ENCODE measurements at regions not wholly inside any gene's neighbourhood (a gene's known extent, or its start where the extent isn't known, plus 50 kb on each side); places are given as distances from the start of the nearest gene placed in this dataset.
"Not testable (repeated sequence)": the region's sequence is repeated elsewhere in the genome, so short reads cannot be mapped to it uniquely, and the experiment has no call there.

DNA sequence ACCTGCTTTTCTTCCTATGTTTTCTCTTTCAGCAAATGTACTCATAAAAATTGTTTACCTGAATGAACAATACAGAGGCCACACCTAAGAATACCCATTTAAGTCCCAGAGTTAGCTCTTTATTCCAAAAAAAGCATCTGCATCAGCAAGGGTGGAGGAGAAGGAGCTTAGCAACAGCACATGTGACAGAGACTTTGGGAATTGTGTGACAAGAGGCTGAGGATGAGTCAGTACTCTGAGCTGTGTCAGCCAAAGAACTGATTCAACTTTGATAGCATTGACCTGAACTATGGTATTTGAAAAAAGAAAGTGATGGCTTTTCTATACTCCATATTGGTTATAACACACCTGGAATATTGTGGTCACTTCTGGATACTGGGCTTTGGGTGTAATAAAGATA, 162.7 kb downstream of the ZNF648 start:
- DNase-seq (ENCODE audit: extremely low spot score) = no peak
- no peak for TF ChIP-seq FOXA1 (IDR thresholded peaks at IDR 0.05)
- TF ChIP-seq ARNT (IDR thresholded peaks at IDR 0.05) = no peak
- TF ChIP-seq FOXM1 (IDR thresholded peaks at IDR 0.05; ENCODE audit: borderline replicate concordance) = no peak
- TF ChIP-seq FOXK2 (IDR thresholded peaks at IDR 0.05) = no peak
- no peak for TF ChIP-seq ELF4 (IDR thresholded peaks at IDR 0.05)
- TF ChIP-seq NFRKB (IDR thresholded peaks at IDR 0.05) = no peak
- TF ChIP-seq PKNOX1 (IDR thresholded peaks at IDR 0.05) = no peak
- no peak for TF ChIP-seq TARDBP (IDR thresholded peaks at IDR 0.05)
- TF ChIP-seq BHLHE40 (IDR thresholded peaks at IDR 0.05; ENCODE audit: borderline replicate concordance) = no peak
- TF ChIP-seq SUZ12 (IDR thresholded peaks at IDR 0.05) = no peak
- TF ChIP-seq LEF1 (IDR thresholded peaks at IDR 0.05; ENCODE audit: borderline replicate concordance) = no peak
- no peak for TF ChIP-seq ZNF384 (IDR thresholded peaks at IDR 0.05)
- TF ChIP-seq L3MBTL2 (conservative IDR thresholded peaks at IDR 0.05) = no peak
- TF ChIP-seq CTBP1 (IDR thresholded peaks at IDR 0.05; ENCODE audit: borderline replicate concordance) = no peak
- no peak for TF ChIP-seq HDGF (IDR thresholded peaks at IDR 0.05; ENCODE audit: borderline replicate concordance)
- TF ChIP-seq SP1 (IDR thresholded peaks at IDR 0.05) = no peak
- ChIA-PET POLR2A (no interaction called here), CTCF (no interaction called here)

GRCh38 chr1:181896824-181897223, 164.7 kb downstream of the ZNF648 start:
- no peak for TF ChIP-seq NFRKB (IDR thresholded peaks at IDR 0.05)
- no peak for TF ChIP-seq SP1 (IDR thresholded peaks at IDR 0.05)
- ChIA-PET POLR2A (no interaction called here), CTCF (no interaction called here)
- DNase-seq (ENCODE audit: extremely low spot score) = no peak

- DNase-seq (ENCODE audit: extremely low spot score) = no peak
- TF ChIP-seq L3MBTL2 (conservative IDR thresholded peaks at IDR 0.05) = no peak
- POLR2A ChIA-PET = no interaction called here
- CTCF ChIA-PET = no interaction called here
Measured at GRCh38 chr1:181894439-181894859, 167.1 kb downstream of the ZNF648 start.

- TF ChIP-seq SP1 (IDR thresholded peaks at IDR 0.05) (no peak), L3MBTL2 (conservative IDR thresholded peaks at IDR 0.05) (no peak), ELF4 (IDR thresholded peaks at IDR 0.05) (no peak), PKNOX1 (IDR thresholded peaks at IDR 0.05) (no peak), ARNT (IDR thresholded peaks at IDR 0.05) (no peak), CTBP1 (IDR thresholded peaks at IDR 0.05; ENCODE audit: borderline replicate concordance) (no peak), FOXK2 (IDR thresholded peaks at IDR 0.05) (no peak), TARDBP (IDR thresholded peaks at IDR 0.05) (no peak), LEF1 (IDR thresholded peaks at IDR 0.05; ENCODE audit: borderline replicate concordance) (no peak), NFRKB (IDR thresholded peaks at IDR 0.05) (no peak), ZNF384 (IDR thresholded peaks at IDR 0.05) (no peak), SUZ12 (IDR thresholded peaks at IDR 0.05) (no peak), FOXA1 (IDR thresholded peaks at IDR 0.05) (no peak), BHLHE40 (IDR thresholded peaks at IDR 0.05; ENCODE audit: borderline replicate concordance) (no peak), HDGF (IDR thresholded peaks at IDR 0.05; ENCODE audit: borderline replicate concordance) (no peak), FOXM1 (IDR thresholded peaks at IDR 0.05; ENCODE audit: borderline replicate concordance) (no peak)
- ChIA-PET POLR2A (no interaction called here), CTCF (no interaction called here)
- no peak for DNase-seq (ENCODE audit: extremely low spot score)
Measured at GRCh38 chr1:181893937-181894336, 167.6 kb downstream of the ZNF648 start.

- POLR2A ChIA-PET; DNase-seq (ENCODE audit: extremely low spot score); CTCF ChIA-PET: not testable (repeated sequence)
Measured at GRCh38 chr1:181893150-181893549, 168.4 kb downstream of the ZNF648 start.

- no peak for TF ChIP-seq L3MBTL2 (conservative IDR thresholded peaks at IDR 0.05)
- no peak for TF ChIP-seq BHLHE40 (IDR thresholded peaks at IDR 0.05; ENCODE audit: borderline replicate concordance)
- no peak for TF ChIP-seq HDGF (IDR thresholded peaks at IDR 0.05; ENCODE audit: borderline replicate concordance)
- no peak for TF ChIP-seq ARNT (IDR thresholded peaks at IDR 0.05)
- POLR2A ChIA-PET = no interaction called here
- CTCF ChIA-PET = no interaction called here
- no peak for DNase-seq (ENCODE audit: extremely low spot score)
Measured at GRCh38 chr1:181872562-181872961, 188.9 kb downstream of the ZNF648 start.

- TF ChIP-seq FOXM1 (IDR thresholded peaks at IDR 0.05; ENCODE audit: borderline replicate concordance) = no peak
- TF ChIP-seq ARNT (IDR thresholded peaks at IDR 0.05) = no peak
- no peak for TF ChIP-seq ELF4 (IDR thresholded peaks at IDR 0.05)
- TF ChIP-seq SUZ12 (IDR thresholded peaks at IDR 0.05) = no peak
- TF ChIP-seq TARDBP (IDR thresholded peaks at IDR 0.05) = no peak
- TF ChIP-seq FOXA1 (IDR thresholded peaks at IDR 0.05) = no peak
- TF ChIP-seq L3MBTL2 (conservative IDR thresholded peaks at IDR 0.05) = no peak
- TF ChIP-seq HDGF (IDR thresholded peaks at IDR 0.05; ENCODE audit: borderline replicate concordance) = no peak
- POLR2A ChIA-PET = no interaction called here
- CTCF ChIA-PET = no interaction called here
- no peak for DNase-seq (ENCODE audit: extremely low spot score)
Measured at GRCh38 chr1:181863736-181864135, 197.8 kb downstream of the ZNF648 start.

DNA sequence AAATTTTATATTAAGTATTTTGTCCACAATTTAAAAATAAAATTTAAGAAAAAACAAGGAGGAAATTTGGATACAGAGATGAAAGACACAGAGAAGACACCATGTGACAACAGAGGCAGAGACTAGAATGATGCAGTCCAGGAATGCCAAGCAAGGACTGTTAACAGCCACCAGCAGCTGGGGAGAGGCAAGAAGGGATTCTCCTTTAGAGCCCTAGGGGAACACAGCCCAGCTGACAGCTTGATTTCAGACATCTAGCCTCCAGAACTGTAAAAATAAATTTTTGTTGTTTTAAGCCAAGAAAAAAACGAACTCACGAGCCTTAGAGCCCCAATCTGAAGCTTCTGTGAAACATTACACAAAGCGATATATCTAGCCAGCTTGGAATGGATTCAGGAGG, 198.5 kb downstream of the ZNF648 start:
- ChIA-PET POLR2A (no interaction called here), CTCF (no interaction called here)
- no peak for TF ChIP-seq ARNT (IDR thresholded peaks at IDR 0.05)
- no peak for TF ChIP-seq L3MBTL2 (conservative IDR thresholded peaks at IDR 0.05)
- TF ChIP-seq BHLHE40 (IDR thresholded peaks at IDR 0.05; ENCODE audit: borderline replicate concordance) = no peak
- TF ChIP-seq ZNF384 (IDR thresholded peaks at IDR 0.05) = no peak
- no peak for TF ChIP-seq ELF4 (IDR thresholded peaks at IDR 0.05)
- no peak for TF ChIP-seq HDGF (IDR thresholded peaks at IDR 0.05; ENCODE audit: borderline replicate concordance)
- no peak for TF ChIP-seq FOXK2 (IDR thresholded peaks at IDR 0.05)
- TF ChIP-seq LEF1 (IDR thresholded peaks at IDR 0.05; ENCODE audit: borderline replicate concordance) = no peak
- TF ChIP-seq PKNOX1 (IDR thresholded peaks at IDR 0.05) = no peak
- TF ChIP-seq FOXA1 (IDR thresholded peaks at IDR 0.05) = no peak
- TF ChIP-seq SP1 (IDR thresholded peaks at IDR 0.05) = no peak
- TF ChIP-seq CTBP1 (IDR thresholded peaks at IDR 0.05; ENCODE audit: borderline replicate concordance) = no peak
- no peak for DNase-seq (ENCODE audit: extremely low spot score)

Measured in HEK293T (cell line).